ENCODE measurements at regions not wholly inside any gene's neighbourhood (a gene's known extent, or its start where the extent isn't known, plus 50 kb on each side); places are given as distances from the start of the nearest gene placed in this dataset.

GRCh38 chr3:56987238-56987895, 73.1 kb upstream of the SPATA12 start:
- no peaks in the 10 kb centered on the region for H3K4me1 ChIP-seq (replicated peaks; ENCODE audit: insufficient read depth)
- H3F3A ChIP-seq (ENCODE audit: insufficient read depth, low read depth), result no peaks in the 10 kb centered on the region
- TF ChIP-seq CTCF (conservative IDR thresholded peaks at IDR 0.05) (no peak), EZH2 (IDR thresholded peaks at IDR 0.05; ENCODE audit: low read depth) (no peak)
- ChIA-PET CTCF (interaction anchor here (0.6 kb wide), 2 partner anchors 279 to 594 kb away, joined by 3 read pairs; no protein-coding TSS in a partner anchor), POLR2A (ENCODE audit: unreplicated experiment) (no interaction called here)
- no peaks in the 10 kb centered on the region for H3K36me3 ChIP-seq (ENCODE audit: low read depth)
- H3K9me3 ChIP-seq (ENCODE audit: insufficient read depth, low read depth), result no peaks in the 10 kb centered on the region
- H3K4me3 ChIP-seq, result no peak overlapping the region
- H3K27ac ChIP-seq, result no peak overlapping the region
- DNase-seq, result no peak
- no peak overlapping the region for H2AFZ ChIP-seq
- H3K4me2 ChIP-seq, result no peak overlapping the region
- no peaks in the 10 kb centered on the region for H3K79me2 ChIP-seq (ENCODE audit: low read depth)
- no TSS peak for BruUV-seq (replicated peaks)
- no peaks in the 10 kb centered on the region for H3K27me3 ChIP-seq (ENCODE audit: insufficient read depth, low read depth)
- no peaks in the 10 kb centered on the region; the same call in 1 of the 2 replicates for H4K20me1 ChIP-seq (ENCODE audit: insufficient read depth)
- intact Hi-C loops (cut with micrococcal nuclease; ENCODE audit: unreplicated experiment), result loop anchor here (10.0 kb wide), 2 partner anchors 133 to 493 kb away; no protein-coding TSS in a partner anchor
- H3K9me2 ChIP-seq (ENCODE audit: insufficient read depth), result no peaks in the 10 kb centered on the region

GRCh38 chr3:56986347-56986746, 74.1 kb upstream of the SPATA12 start:
- H3F3A ChIP-seq (ENCODE audit: insufficient read depth, low read depth), result peaks cover 3% of the 10 kb centered on the region
- H3K27ac ChIP-seq, result no peak overlapping the region
- ChIA-PET CTCF (interaction anchor here (0.6 kb wide), 1 partner anchor 287 kb away, joined by 10 read pairs; no protein-coding TSS in a partner anchor), POLR2A (ENCODE audit: unreplicated experiment) (no interaction called here)
- H3K4me2 ChIP-seq, result no peak overlapping the region
- intact Hi-C loops (cut with micrococcal nuclease; ENCODE audit: unreplicated experiment), result loop anchor here (10.0 kb wide), 2 partner anchors 132 to 492 kb away; no protein-coding TSS in a partner anchor
- DNase-seq, result no peak
- no peaks in the 10 kb centered on the region for H3K79me2 ChIP-seq (ENCODE audit: low read depth)
- no TSS peak for BruUV-seq (replicated peaks)
- no peak overlapping the region for H3K4me3 ChIP-seq
- H2AFZ ChIP-seq, result no peak overlapping the region
- no peaks in the 10 kb centered on the region for H3K36me3 ChIP-seq (ENCODE audit: low read depth)
- peaks cover 5% of the 10 kb centered on the region for H3K4me1 ChIP-seq (replicated peaks; ENCODE audit: insufficient read depth)
- no peaks in the 10 kb centered on the region for H3K9me2 ChIP-seq (ENCODE audit: insufficient read depth)
- H3K27me3 ChIP-seq (ENCODE audit: insufficient read depth, low read depth), result no peaks in the 10 kb centered on the region
- TF ChIP-seq CTCF (conservative IDR thresholded peaks at IDR 0.05) (no peak), EZH2 (IDR thresholded peaks at IDR 0.05; ENCODE audit: low read depth) (no peak)
- H4K20me1 ChIP-seq (ENCODE audit: insufficient read depth), result no peaks in the 10 kb centered on the region; the same call in 1 of the 2 replicates
- no peaks in the 10 kb centered on the region for H3K9me3 ChIP-seq (ENCODE audit: insufficient read depth, low read depth)

GRCh38 chr3:56985878-56986277, 74.6 kb upstream of the SPATA12 start:
- H2AFZ ChIP-seq, result no peak overlapping the region
- POLR2A ChIA-PET (ENCODE audit: unreplicated experiment), result no interaction called here

More at GRCh38 chr3:56985878-56986277, 74.6 kb upstream of the SPATA12 start:
- BruUV-seq (replicated peaks), result no TSS peak
- DNase-seq, result no peak
- no peaks in the 10 kb centered on the region for H3K36me3 ChIP-seq (ENCODE audit: low read depth)
- H3K27ac ChIP-seq, result no peak overlapping the region
- no peaks in the 10 kb centered on the region for H3K9me3 ChIP-seq (ENCODE audit: insufficient read depth, low read depth)
- H3K79me2 ChIP-seq (ENCODE audit: low read depth), result no peaks in the 10 kb centered on the region
- no peaks in the 10 kb centered on the region for H3K9me2 ChIP-seq (ENCODE audit: insufficient read depth)
- no peak overlapping the region for H3K4me2 ChIP-seq
- H4K20me1 ChIP-seq (ENCODE audit: insufficient read depth), result no peaks in the 10 kb centered on the region; the same call in 1 of the 2 replicates
- CTCF ChIA-PET, result no interaction called here
- no peaks in the 10 kb centered on the region for H3K27me3 ChIP-seq (ENCODE audit: insufficient read depth, low read depth)
- H3K4me1 ChIP-seq (replicated peaks; ENCODE audit: insufficient read depth), result peaks cover 10% of the 10 kb centered on the region
- TF ChIP-seq CTCF (conservative IDR thresholded peaks at IDR 0.05) (no peak), EZH2 (IDR thresholded peaks at IDR 0.05; ENCODE audit: low read depth) (no peak)
- no peak overlapping the region for H3K4me3 ChIP-seq
- peaks cover 8% of the 10 kb centered on the region for H3F3A ChIP-seq (ENCODE audit: insufficient read depth, low read depth)
- intact Hi-C loops (cut with micrococcal nuclease; ENCODE audit: unreplicated experiment), result loop anchor here (10.0 kb wide), 2 partner anchors 131 to 491 kb away; no protein-coding TSS in a partner anchor
